Stomach (tissue), 4 donors: ENCODE measurements at regions not wholly inside any gene's neighbourhood (a gene's known extent, or its start where the extent isn't known, plus 50 kb on each side); places are given as distances from the start of the nearest gene placed in this dataset.

ENCODE experiments used
- EP300 ChIP-seq: sonication (generic); formaldehyde crosslinking; IDR thresholded peaks from one replicate; pipeline ENCODE4 v1.6.1; 2017; ENCODE audit warnings: antibody characterized with exemption
- POLR2A ChIP-seq, 4 donors: fragments of 450-650 bp; IDR thresholded peaks; one replicate each; pipeline ENCODE4 v1.6.1; 2016; ENCODE audit warnings: antibody characterized with exemption in 4 of 4, control low read depth in 2 of 4, mild to moderate bottlenecking in 1 of 4, moderate library complexity in 1 of 4
- POLR2AphosphoS5 ChIP-seq, 3 donors: sonication (generic); formaldehyde crosslinking; IDR thresholded peaks; one replicate each; pipeline ENCODE4 v1.6.1; 2016; ENCODE audit warnings: antibody characterized with exemption in 3 of 3
- TF ChIP-seq, protein P1 (sequence below), 7 experiments: fragments of 450-650 bp in 4 of 7; fragments of 200-600 bp in 3 of 7; sonication (generic) in 3 of 7; IDR thresholded peaks; one replicate each; pipeline ENCODE4 v1.5.1; 2016 to 2019; ENCODE audit warnings: antibody characterized with exemption in 7 of 7, control low read depth in 2 of 7, mild to moderate bottlenecking in 1 of 7

DNA sequence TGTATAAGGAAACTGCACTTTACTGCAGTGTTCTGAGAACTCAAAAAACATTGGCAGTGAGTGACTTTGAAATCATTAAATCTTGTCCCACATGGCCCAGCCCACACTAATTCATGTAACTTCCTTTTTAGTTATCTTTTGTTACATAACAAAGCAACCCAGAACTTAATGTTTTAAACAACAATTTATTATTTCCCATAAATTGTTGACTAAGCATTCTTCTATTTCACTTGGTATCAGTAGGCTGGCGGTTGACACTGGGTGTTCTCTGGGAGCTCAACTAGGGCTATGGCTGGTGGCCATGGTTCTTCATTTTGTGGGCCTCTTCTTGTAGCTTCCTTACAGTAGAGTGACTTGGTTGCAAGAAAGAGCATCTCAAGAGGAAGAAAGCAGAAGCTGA, 278.4 kb downstream of the RASEF start:
- TF ChIP-seq, protein P1, sequence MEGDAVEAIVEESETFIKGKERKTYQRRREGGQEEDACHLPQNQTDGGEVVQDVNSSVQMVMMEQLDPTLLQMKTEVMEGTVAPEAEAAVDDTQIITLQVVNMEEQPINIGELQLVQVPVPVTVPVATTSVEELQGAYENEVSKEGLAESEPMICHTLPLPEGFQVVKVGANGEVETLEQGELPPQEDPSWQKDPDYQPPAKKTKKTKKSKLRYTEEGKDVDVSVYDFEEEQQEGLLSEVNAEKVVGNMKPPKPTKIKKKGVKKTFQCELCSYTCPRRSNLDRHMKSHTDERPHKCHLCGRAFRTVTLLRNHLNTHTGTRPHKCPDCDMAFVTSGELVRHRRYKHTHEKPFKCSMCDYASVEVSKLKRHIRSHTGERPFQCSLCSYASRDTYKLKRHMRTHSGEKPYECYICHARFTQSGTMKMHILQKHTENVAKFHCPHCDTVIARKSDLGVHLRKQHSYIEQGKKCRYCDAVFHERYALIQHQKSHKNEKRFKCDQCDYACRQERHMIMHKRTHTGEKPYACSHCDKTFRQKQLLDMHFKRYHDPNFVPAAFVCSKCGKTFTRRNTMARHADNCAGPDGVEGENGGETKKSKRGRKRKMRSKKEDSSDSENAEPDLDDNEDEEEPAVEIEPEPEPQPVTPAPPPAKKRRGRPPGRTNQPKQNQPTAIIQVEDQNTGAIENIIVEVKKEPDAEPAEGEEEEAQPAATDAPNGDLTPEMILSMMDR (IDR thresholded peaks at IDR 0.05), result no peak
- TF ChIP-seq POLR2A (IDR thresholded peaks at IDR 0.05), result no peak
- TF ChIP-seq POLR2AphosphoS5 (IDR thresholded peaks at IDR 0.05), result no peak
- TF ChIP-seq EP300, result no peak
